Transverse colon (tissue), 3 donors: ENCODE measurements at regions not wholly inside any gene's neighbourhood (a gene's known extent, or its start where the extent isn't known, plus 50 kb on each side); places are given as distances from the start of the nearest gene placed in this dataset.

Source experiments
- CTCF ChIP-seq, 5 experiments: fragments of 200-600 bp in 3 of 5; fragments of 450-650 bp in 2 of 5; sonication (generic) in 3 of 5; IDR thresholded peaks; 1 replicate in 2 of 5; 2 replicates in 3 of 5; pipeline ENCODE4 v1.5.1; 2016 to 2017; ENCODE audit warnings: antibody characterized with exemption in 5 of 5, inconsistent platforms in 3 of 5, mild to moderate bottlenecking in 2 of 5, moderate library complexity in 1 of 5
- POLR2A ChIP-seq: fragments of 450-650 bp; IDR thresholded peaks from one replicate; pipeline ENCODE4 v1.6.1; 2016; ENCODE audit warnings: antibody characterized with exemption, mild to moderate bottlenecking, moderate library complexity

- TF ChIP-seq CTCF (IDR thresholded peaks at IDR 0.05) = no peak
- no peak for TF ChIP-seq POLR2A
Measured at GRCh38 chr7:10863476-10863875, 110.2 kb upstream of the PHF14 start.
